ENCODE measurements at regions not wholly inside any gene's neighbourhood (a gene's known extent, or its start where the extent isn't known, plus 50 kb on each side); places are given as distances from the start of the nearest gene placed in this dataset.

GRCh38 chr7:26599982-26600381 lies 264.4 kb downstream of the SKAP2 start:
- no peak for DNase-seq

GRCh38 chr7:26600411-26600810 lies 264.0 kb downstream of the SKAP2 start:
- no peak for DNase-seq

- DNase-seq: no peak
These were observed 260.8 kb downstream of the SKAP2 start for GRCh38 chr7:26603631-26604030.

- DNase-seq: no peak
These were observed 256.0 kb downstream of the SKAP2 start for GRCh38 chr7:26608402-26608801.

GRCh38 chr7:26609082-26609481 lies 255.3 kb downstream of the SKAP2 start:
- DNase-seq: no peak

- DNase-seq: no peak
These were observed 254.9 kb downstream of the SKAP2 start for GRCh38 chr7:26609532-26609931.

GRCh38 chr7:26612742-26613141 lies 251.6 kb downstream of the SKAP2 start:
- DNase-seq: no peak

DNA sequence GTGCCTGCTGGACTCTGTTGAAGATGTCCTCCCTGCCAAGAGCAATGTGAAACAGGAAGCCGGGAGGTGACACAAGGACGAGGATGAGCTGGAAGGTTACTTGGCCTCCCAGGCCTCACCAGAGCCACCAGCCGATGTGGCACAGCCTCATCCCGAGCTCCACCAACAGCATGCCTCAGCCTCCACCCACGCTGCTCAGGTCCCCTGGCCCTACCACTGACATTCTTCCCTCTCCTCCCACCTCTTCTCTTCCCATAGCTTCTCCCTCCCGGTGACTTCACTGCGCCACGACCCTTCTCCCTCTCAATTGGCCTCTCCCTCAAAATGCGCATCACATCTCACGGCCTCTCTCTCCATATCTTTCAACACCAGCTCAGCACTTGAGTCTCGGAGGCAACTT lies 249.9 kb downstream of the SKAP2 start:
- DNase-seq: no peak

- DNase-seq: no peak
These were observed 248.2 kb downstream of the SKAP2 start for GRCh38 chr7:26616235-26616634.

DNA sequence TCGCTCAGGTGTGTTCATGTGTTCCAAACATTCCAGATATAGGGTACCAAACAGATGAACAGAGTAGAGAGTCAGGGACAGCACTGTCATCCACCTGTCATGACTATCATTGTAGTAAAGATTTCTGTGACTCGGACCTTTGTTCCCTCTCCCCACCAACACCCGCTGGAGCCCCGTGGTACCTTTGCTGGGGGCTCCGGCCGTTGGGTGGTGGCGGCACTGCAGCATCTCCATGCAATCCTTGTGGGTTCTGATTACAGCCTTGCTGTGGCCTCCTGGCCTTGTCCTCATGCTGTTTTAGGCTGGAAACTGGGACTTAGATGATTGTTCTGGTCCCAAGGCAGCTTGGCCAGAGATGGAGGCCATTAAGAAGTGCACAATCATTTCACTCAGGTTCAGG lies 247.3 kb downstream of the SKAP2 start:
- no peak for DNase-seq

Data from nucleus accumbens (tissue), 56 donors.